HG02840 (cell line): ENCODE measurements at regions not wholly inside any gene's neighbourhood (a gene's known extent, or its start where the extent isn't known, plus 50 kb on each side); places are given as distances from the start of the nearest gene placed in this dataset.

ENCODE experiments used
- ATAC-seq: cut with Tn5 transposase; IDR thresholded peaks from one replicate; pipeline ENCODE4 v1.9.1; 2021; ENCODE audit warnings: mild to moderate bottlenecking, moderate library complexity, moderate number of reproducible peaks; ENCODE audit not compliant: unreplicated experiment, low FRiP score

DNA sequence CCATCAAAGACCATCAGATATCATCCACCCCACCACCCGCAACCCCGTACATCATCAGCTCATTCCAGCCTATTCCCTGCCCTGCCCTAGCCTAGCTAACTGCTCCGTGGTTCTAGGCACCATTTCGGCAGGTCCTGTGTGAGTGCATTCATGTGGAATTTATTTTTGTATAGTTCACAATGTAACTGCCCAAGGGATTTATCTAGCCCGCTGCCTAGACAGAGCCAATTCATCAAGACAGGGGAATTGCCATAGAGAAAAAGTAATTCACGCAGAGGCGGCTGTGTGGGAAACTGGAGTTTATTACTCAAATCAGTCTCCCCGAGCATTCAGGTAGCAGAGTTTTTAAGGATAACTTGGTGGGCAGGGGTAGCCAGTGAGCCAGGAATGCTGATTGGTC is 109.2 kb upstream of the UBL3 start:
- no peak for ATAC-seq

DNA sequence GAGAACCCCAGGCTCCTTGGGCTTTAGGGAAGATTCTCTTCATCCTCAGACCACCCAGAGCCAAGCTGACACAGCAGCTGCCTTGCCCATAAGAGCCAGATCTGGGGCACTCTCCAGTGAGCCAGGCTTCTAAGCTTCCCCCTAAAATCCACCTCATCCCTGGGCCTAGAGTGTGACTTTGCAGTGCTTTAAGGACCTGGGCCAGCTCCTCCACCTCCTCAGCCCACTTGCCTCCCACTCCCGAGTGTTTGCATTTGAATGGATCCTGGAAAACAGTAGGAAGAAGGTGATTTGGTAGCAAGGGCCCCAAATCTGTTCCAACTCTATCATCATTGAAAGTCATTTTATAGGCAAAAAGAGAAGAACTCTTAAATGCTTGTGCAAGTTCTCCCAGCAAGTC is 108.7 kb upstream of the UBL3 start:
- no peak for ATAC-seq

DNA sequence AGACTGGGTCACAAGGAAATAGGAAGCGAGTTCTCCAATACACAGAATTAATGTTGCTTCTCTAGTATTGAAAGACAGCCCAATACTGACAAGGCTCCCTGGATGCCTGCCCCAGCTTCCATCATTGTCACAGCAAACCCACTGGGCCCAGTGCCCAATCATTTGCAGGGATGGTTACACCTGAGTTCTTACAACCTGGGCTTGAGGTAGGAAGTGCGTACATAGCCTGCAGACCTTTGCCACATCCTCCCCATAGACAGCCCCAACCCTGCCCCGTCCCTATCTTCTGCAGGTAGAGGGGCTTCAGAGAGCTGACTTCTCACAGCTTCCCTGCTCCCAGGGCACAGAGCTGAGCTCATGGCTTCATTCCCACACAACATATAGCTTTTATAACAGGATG is 108.1 kb upstream of the UBL3 start:
- no peak for ATAC-seq

DNA sequence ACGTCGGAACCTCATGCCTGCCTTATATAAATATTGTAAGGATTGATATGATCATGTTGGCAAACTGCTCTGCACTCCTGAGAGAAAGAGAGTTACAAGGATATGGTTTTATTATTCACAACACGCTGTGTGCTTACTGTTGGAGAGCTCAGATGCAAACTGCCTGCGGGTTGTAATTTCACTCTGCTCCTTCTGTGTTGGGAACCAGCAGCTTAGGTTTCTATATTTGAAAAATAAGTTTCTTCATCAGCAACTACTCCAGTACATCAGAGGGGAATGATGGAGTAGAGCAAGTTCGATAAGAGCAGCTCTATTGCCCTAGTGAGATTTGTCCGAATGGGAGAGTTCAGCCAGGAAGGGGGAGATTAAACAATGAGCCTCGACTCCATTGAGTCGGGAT is 106.9 kb upstream of the UBL3 start:
- no peak for ATAC-seq

DNA sequence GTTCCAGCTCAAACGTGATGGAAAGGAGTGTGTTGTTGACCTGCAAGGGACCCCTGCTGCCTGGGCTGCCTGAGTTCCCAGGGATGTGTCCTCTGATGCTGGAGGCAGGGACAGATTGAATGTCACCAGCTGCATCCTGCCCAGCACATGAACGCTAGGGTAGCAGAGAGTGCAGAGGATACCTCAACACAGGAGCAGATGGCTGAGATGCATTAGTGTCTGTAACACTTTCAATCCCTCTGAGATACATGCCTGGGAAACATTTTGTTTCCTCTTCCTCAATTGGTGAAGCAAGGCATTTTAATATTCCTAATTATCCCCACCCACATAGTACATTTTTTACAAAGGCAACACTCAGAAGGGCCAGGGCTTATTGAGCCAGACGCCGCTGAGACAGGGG is 106.4 kb upstream of the UBL3 start:
- ATAC-seq: no peak

DNA sequence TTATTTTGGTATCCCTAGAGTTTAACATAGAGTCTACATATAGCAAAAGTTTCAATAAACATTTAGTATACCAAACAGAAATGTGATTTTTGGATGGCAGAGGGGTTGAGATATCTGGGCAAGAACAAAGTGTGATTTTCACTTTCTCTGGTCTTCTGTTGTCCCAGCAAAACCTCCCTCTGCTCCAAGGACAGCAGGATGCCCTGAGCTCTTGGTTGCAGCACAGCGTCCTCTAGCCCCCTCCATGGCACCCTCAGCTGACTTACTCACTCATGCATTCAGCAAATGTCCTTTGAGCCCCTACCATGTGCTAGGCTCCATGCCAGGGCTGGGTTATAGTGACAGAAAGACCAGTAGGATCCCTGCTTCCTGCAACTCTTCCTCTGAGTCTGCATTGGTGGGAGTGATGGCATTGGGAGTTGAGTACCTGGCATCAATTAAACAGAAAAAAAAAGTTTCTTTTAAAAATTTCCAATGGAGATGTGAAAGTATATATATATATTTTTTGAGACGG is 104.8 kb upstream of the UBL3 start:
- no peak for ATAC-seq

DNA sequence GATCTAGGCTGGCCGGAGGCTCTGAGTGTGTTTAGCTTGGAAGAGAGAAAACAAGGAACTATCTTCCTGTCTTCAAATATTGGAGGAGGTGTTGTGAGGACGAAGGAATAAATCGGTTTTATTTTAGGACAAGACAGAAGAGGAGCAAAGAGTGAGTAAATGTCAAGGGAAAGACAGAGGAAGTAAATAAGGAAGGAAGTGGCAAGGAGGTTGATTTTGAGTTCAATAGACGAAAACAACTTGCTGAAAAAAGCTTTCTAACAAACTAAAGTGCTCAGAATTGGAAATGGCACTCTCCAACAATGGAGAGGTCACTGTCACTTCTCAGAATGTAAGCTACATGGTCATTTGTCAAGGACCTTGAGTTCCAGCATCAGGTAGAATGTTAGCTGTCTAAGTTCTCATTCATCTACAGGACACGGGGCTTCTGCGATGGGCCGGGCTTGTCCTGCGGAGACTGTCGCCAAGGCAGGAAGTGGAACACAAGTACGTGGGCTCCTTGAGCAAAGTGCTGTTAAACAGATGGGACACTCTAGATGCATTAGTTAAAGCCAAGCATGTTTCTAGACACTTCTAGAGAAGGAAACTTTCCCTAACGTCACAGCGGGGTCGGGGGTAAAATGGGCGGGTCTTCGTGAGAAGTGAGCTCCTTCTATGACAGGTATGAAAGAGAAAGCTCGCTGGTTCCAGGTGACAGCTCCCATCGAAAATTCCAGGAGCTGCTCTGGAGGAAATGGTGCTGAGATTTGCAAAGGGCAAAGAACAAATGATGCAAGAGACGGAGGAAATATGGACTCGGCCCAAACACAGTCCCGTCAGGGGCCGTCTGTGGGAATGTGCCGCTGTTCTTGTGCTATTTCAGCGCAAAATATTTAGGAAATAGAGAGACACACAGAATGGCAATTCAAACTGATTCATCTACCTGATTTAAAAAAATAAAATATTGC is 103.9 kb upstream of the UBL3 start:
- no peak for ATAC-seq

DNA sequence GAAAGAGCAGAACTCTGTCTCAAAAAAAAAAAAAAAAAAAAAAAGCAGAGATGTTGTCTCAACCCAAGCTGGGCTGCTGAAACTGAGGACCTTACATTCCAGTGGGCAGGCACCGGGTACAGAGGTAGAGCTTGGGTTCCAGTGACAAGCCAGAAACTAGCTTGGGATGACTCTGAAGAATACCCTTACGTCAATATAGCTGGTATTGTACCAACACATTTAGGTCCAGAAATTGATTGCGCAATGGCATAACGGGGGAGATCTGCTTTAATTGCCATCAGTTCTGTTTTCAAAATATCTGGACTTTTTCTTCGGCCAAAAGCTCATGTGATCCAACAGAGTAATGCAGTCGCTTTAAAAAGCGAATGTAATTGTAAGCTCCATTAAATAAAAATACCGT is 103.1 kb upstream of the UBL3 start:
- no peak for ATAC-seq

DNA sequence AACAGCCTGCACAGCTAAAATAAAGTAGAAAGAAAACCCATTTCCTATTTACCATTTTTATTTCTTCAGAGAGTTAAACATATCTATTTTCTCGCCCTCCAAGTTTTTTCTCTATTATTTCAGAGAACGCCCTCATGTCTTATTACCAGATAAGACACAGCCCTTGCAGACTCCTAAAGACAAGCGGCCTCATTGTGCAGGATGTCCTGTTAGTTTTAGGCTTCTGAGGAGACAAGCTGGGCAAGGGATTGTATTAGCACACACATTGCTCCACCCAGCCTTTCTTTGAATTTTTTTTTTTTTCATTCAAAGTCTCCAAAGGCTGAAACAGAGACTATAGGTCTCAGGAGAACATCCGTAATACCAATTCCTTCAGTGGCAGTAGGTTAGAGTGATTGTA is 101.8 kb upstream of the UBL3 start:
- ATAC-seq: no peak

DNA sequence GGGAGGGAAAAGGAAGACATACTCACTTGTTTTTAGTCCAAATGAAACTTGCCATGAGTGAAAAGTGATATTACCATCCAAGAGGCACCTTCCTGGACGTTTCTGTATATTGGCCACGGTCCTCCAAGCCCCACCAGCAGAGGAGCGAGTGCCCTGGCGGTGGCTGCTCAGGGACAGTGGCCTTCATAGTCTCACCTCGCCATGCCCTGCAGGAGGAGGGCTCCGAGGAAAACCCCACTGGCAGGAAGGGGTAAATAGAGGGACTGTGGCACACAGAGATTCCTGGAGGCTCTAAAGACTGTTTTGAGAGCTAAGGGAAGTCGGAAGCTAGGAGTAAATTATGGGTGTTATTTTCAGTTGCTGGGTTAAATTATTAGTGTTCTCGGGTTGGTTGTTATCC is 98.4 kb upstream of the UBL3 start:
- ATAC-seq: no peak

DNA sequence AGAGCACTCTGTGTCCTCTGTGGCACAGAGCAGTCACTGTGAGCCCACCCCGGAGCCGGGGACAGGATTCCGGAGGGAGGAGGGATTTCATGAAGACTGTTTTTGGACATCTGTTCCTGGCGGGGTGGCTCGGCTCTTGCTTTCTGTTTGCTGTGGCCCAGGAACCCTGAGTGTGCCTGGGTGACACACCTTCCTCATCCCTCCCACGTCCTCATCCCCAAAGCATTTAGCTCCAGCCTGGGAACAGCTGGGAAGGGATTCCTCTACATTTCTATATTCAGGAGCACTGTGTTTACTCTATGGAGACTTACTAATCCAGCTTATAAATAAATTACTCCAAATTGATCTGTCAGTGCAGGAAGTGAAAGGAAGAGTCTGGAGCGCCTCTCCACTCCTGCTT is 97.8 kb upstream of the UBL3 start:
- no peak for ATAC-seq

DNA sequence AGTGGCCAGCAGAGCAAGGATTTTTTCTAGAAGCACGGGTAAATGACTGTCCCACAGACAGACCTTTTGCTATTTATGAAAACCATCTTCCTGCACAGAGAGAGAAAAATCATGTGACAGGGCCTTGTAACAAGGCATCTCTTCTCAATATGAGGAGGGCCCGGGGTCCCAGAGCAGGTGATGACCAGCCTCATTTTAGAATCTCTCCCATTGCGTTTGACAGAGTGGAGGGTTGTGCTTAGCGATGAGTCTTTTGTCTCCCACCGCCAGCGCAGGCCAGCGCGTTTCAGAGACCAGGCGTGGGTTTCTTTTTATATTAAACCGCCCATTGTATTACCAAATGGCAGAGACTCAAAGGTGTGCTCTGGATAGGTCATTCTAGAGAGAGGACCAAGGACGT is 97.4 kb upstream of the UBL3 start:
- ATAC-seq: no peak

DNA sequence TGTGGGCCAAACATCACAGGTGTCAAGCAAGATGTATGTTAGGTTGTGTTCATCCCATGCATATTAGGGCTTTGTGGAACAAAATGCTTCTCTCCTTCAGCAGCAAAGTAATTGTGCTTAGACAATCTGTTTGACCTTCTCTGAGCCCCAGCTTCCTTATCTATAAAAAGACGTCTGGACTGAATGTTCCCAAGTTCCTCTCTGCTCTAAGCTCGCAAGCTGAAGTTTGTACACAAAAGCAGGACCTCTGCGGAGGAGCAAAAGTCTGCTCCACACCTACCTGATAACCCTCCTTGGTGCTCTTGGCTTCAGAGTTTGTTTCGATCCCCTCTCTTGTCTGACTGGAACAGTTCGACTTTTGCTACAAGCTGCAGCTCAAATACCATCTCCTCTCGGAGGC is 95.7 kb upstream of the UBL3 start:
- no peak for ATAC-seq

DNA sequence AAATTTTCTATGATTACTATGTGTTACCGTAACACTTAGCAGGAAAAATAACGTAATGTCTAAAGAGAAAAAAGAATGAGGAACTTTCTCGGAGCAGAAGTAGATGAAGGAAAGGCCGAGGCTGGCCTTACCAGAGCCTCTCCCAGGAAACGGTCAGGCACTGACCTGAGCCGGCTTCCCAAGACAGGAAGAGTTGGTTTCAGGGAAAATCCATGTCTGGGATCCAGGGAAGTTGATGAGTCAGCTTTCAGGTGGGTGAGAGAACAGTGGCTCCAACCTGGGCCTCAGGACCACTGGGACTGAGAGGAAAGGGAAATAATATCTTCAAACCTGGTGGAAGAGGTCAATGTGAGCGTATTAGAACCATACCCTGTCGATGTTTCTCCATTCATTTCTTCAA is 93.3 kb upstream of the UBL3 start:
- ATAC-seq: no peak

DNA sequence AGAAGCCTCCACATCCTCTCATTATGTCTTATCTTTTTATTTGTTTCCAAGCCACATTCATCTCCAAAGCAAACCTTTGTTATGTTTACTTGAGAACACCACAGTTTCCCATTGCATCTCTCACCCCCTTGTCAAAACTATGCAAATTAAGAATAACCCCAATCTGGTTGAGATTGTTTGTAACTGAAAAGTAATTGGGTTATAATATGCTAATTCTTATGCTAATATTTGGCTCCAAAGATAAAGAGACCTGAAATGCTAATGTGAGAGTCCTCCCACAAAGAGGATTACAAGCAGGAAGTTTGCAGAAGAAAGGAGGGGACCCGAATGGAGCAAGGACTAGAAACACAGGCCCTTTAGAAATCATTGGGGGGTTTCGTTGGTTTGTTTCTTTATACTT is 92.9 kb upstream of the UBL3 start:
- no peak for ATAC-seq

DNA sequence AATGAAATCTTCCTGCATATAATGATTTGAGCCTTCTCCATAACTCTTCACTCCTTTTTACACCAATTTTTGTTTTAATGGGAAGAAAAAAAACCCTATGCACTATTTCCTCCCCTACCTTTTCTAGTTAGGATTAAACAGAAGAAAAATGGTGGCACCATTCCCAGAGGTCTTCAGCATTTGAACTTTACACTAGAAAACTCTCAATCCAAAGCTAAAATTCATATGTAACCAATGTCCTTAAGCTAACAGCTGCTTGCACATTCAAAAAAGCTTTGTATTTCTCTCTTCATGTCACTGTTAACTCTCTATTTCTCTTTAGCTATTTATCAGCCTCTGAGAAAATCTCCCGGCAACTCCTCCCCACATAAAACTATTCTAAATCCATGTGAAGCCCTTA is 90.3 kb upstream of the UBL3 start:
- no peak for ATAC-seq

DNA sequence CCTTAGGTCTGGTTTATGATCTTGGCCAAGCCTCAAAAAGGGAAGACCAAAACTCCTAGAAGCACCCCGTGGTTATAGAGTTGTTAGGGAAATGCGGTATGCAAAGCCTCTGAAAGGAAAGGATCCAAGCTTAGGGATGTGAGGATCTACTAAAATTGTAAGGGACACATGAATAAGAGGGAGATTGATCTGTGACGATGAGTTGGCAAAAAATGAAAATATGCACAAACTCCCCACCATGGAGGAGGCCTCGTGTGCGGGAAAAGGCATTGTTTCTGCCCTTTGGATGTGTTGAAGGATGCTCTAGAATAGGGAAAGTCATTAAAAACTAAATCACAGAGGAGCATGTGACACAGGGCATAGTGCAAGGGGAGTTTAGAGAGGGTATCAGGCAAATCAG is 88.7 kb upstream of the UBL3 start:
- no peak for ATAC-seq

DNA sequence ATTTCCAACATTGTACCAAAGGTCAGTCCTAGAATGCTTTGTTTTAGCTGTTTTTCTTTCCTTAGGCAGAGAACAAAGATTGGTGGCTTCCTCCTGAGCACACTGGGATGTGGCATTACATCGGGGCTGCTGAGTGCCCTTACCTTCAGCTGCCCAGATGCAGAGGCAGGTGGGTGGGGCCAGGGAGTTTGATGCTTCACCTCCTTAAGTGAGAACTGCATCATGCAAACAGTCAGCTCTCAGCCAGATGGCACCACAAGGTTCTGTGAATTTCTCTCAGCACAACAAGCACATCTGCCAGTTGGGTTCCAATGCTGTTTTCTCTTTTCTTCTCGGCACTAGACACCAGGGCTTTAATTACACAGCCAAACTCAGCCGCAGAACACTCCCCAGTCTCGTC is 87.4 kb upstream of the UBL3 start:
- ATAC-seq: no peak

DNA sequence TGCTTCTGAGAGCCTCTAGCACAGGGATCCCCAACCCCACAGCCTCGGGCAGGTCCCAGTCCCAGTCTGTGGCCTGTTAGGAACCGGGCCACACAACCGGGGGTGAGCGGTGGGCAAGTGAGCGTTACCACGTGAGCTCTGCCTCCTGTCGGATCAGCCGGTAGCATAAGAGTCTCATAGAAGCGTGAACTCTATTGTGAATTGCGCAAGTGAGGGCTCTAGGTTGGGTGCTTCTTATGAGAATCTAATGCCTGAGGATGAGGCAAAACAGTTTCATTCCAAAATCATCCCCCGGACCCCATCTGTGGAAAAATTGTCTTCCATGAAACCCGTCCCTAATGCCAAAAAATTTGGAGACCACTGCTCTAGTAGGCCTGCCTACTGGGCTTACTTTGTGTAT is 87.0 kb upstream of the UBL3 start:
- no peak for ATAC-seq

DNA sequence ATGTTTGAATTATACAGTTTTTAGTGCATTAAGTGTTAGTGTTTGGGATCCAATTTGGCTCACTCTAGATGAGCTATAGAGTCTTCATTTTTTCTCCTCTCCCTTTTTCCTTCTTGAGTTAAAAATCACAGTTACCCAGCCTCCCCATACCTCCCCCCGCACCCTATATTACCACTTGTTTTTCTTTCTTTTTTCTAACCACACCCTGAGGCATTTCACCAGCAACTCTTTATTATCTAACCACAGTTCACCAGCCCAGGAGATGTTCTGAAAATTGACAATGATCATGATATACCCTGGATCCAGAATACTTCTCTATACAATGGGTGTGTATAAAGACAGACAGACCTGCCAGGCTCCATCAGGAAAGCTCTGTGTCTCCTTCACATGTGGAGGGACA is 86.5 kb upstream of the UBL3 start:
- no peak for ATAC-seq

DNA sequence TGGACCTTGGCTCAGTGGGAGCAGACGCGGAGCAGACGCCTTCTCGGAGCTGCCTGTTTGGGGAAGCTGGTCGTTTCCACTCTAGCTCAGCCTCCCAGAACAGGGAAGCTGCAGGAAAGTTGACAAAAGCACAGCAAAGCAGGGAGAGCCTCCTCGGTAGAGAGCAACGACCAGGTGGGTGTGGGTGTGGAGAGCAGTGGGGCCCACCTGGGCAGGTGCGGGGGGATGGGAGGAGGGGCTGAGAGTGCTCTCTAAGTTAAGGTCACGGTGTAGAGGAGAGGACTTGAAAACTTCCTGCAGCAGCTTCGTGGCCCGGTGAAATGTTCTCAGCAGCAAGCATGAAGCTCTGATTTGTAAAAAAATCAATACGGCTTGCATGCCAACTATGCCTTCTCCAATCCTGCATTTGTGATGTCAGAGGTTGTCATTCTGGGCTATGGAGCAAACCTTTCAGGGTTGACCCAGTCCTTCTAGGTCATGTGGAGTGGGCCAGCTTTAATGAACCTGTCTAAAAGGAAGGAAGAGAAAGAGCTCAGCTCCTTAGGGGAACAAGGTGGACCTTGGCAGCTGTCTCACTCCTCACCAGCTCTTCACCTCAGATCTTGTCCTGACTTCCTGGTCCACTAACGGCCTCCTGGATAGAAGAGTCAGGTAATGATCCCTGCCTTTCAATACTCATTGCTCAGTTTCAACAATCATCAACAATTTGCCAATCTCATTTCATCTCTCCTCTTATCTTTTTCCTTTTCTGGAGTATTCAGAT is 85.8 kb upstream of the UBL3 start:
- peak; percentile 4 for ATAC-seq
